GM18951 (cell line): ENCODE measurements at regions not wholly inside any gene's neighbourhood (a gene's known extent, or its start where the extent isn't known, plus 50 kb on each side); places are given as distances from the start of the nearest gene placed in this dataset.

Experiments
- POLR2A ChIP-seq: IDR thresholded peaks from 4 replicates; pipeline ENCODE4 v1.6.1; 2011; ENCODE audit warnings: mild to moderate bottlenecking; ENCODE audit not compliant: insufficient read length, insufficient read depth; ENCODE audit errors: extremely low read depth
- in situ Hi-C: fragments of 300-500 bp; cut with MboI; formaldehyde crosslinking; loops from one replicate; pipeline ENCODE4 v1.12.0; 2022; ENCODE audit warnings: low sequenced_read_pairs, mixed read lengths, inconsistent platforms; ENCODE audit not compliant: unreplicated experiment

GRCh38 chr2:144310889-144311608 lies 208.9 kb downstream of the ZEB2 start:
- in situ Hi-C loops, result no loop called here
- no peak for TF ChIP-seq POLR2A

- in situ Hi-C loops, result no loop called here
Observed at GRCh38 chr2:144310484-144310883, 209.4 kb downstream of the ZEB2 start.

GRCh38 chr2:144307711-144308110 lies 212.2 kb downstream of the ZEB2 start:
- in situ Hi-C loops, result no loop called here
- TF ChIP-seq POLR2A, result no peak

More at GRCh38 chr2:144310484-144310883, 209.4 kb downstream of the ZEB2 start:
- TF ChIP-seq POLR2A, result no peak

- no peak for TF ChIP-seq POLR2A
Observed at GRCh38 chr2:144304202-144304601, 215.7 kb downstream of the ZEB2 start.

GRCh38 chr2:144300632-144301031 lies 219.3 kb downstream of the ZEB2 start:
- no peak for TF ChIP-seq POLR2A

More at GRCh38 chr2:144304202-144304601, 215.7 kb downstream of the ZEB2 start:
- in situ Hi-C loops, result no loop called here

GRCh38 chr2:144290276-144290675 lies 229.6 kb downstream of the ZEB2 start:
- TF ChIP-seq POLR2A, result no peak

More at GRCh38 chr2:144300632-144301031, 219.3 kb downstream of the ZEB2 start:
- in situ Hi-C loops, result no loop called here

GRCh38 chr2:144288438-144288837 lies 231.5 kb downstream of the ZEB2 start:
- TF ChIP-seq POLR2A, result no peak
- in situ Hi-C loops, result no loop called here

More at GRCh38 chr2:144290276-144290675, 229.6 kb downstream of the ZEB2 start:
- in situ Hi-C loops, result no loop called here

- no peak for TF ChIP-seq POLR2A
- in situ Hi-C loops, result no loop called here
Observed at GRCh38 chr2:144285324-144285723, 234.6 kb downstream of the ZEB2 start.

- TF ChIP-seq POLR2A, result no peak
- in situ Hi-C loops, result no loop called here
Observed at GRCh38 chr2:144281476-144281875, 238.4 kb downstream of the ZEB2 start.

- TF ChIP-seq POLR2A, result no peak
- in situ Hi-C loops, result no loop called here
Observed at GRCh38 chr2:144280009-144280408, 239.9 kb downstream of the ZEB2 start.

- TF ChIP-seq POLR2A, result no peak
- in situ Hi-C loops, result no loop called here
Observed at GRCh38 chr2:144279165-144279564, 240.8 kb downstream of the ZEB2 start.

- in situ Hi-C loops, result no loop called here
- TF ChIP-seq POLR2A, result no peak
Observed at GRCh38 chr2:144277622-144278354, 242.1 kb downstream of the ZEB2 start.

- in situ Hi-C loops, result no loop called here
- TF ChIP-seq POLR2A, result no peak
Observed at GRCh38 chr2:144275340-144275739, 244.6 kb downstream of the ZEB2 start.

GRCh38 chr2:144274131-144274530 lies 245.8 kb downstream of the ZEB2 start:
- no peak for TF ChIP-seq POLR2A
- in situ Hi-C loops, result no loop called here
